ENCODE measurements at regions not wholly inside any gene's neighbourhood (a gene's known extent, or its start where the extent isn't known, plus 50 kb on each side); places are given as distances from the start of the nearest gene placed in this dataset.

- TF ChIP-seq CTCF (IDR thresholded peaks at IDR 0.05; ENCODE audit: low read depth, low read length) = no peak
- ChIA-PET POLR2A (interaction anchor here (0.7 kb wide), 1 partner anchor 331 kb away, joined by 3 read pairs; no protein-coding TSS in a partner anchor), CTCF (no interaction called here)
- no peak overlapping the region for H3K4me3 ChIP-seq (ENCODE audit: low read depth, low read length)
- no peaks in the 10 kb centered on the region for H3K27me3 ChIP-seq (ENCODE audit: control insufficient read depth, insufficient read depth, low read length)
- no peaks in the 10 kb centered on the region for H3K9me3 ChIP-seq (ENCODE audit: control insufficient read depth, insufficient read depth, low read length)
- H3K27ac ChIP-seq (ENCODE audit: low read depth, low read length) = no peak overlapping the region
- DNase-seq (ENCODE audit: low read depth, low spot score) = no peak
These were observed 540.1 kb upstream of the FZD8 start for GRCh38 chr10:36182179-36182566.

GRCh38 chr10:36181426-36182178 is 539.5 kb upstream of the FZD8 start:
- Histone ChIP-seq H3K4me3 (ENCODE audit: low read depth, low read length) (no peak overlapping the region), H3K27ac (ENCODE audit: low read depth, low read length) (no peak overlapping the region), H3K27me3 (ENCODE audit: control insufficient read depth, insufficient read depth, low read length) (no peaks in the 10 kb centered on the region), H3K9me3 (ENCODE audit: control insufficient read depth, insufficient read depth, low read length) (no peaks in the 10 kb centered on the region)
- ChIA-PET POLR2A (no interaction called here), CTCF (interaction anchor here (0.6 kb wide), 1 partner anchor 598 kb away, joined by 4 read pairs; no protein-coding TSS in a partner anchor)
- no peak for DNase-seq (ENCODE audit: low read depth, low spot score)
- TF ChIP-seq CTCF (IDR thresholded peaks at IDR 0.05; ENCODE audit: low read depth, low read length) = no peak

- no peak for DNase-seq (ENCODE audit: low read depth, low spot score)
- no peak for TF ChIP-seq CTCF (IDR thresholded peaks at IDR 0.05; ENCODE audit: low read depth, low read length)
- ChIA-PET CTCF (interaction anchor here (0.8 kb wide), 1 partner anchor 12 kb away, joined by 3 read pairs; no protein-coding TSS in a partner anchor), POLR2A (no interaction called here)
- H3K27me3 ChIP-seq (ENCODE audit: control insufficient read depth, insufficient read depth, low read length) = no peaks in the 10 kb centered on the region
- no peaks in the 10 kb centered on the region for H3K9me3 ChIP-seq (ENCODE audit: control insufficient read depth, insufficient read depth, low read length)
- H3K27ac ChIP-seq (ENCODE audit: low read depth, low read length) = no peak overlapping the region
- H3K4me3 ChIP-seq (ENCODE audit: low read depth, low read length) = no peak overlapping the region
These were observed 536.5 kb upstream of the FZD8 start for GRCh38 chr10:36178616-36179015.

- TF ChIP-seq CTCF (IDR thresholded peaks at IDR 0.05; ENCODE audit: low read depth, low read length) = no peak
- ChIA-PET CTCF (no interaction called here), POLR2A (no interaction called here)
- H3K4me3 ChIP-seq (ENCODE audit: low read depth, low read length) = no peak overlapping the region
- DNase-seq (ENCODE audit: low read depth, low spot score) = no peak
- no peak overlapping the region for H3K27ac ChIP-seq (ENCODE audit: low read depth, low read length)
- no peaks in the 10 kb centered on the region for H3K9me3 ChIP-seq (ENCODE audit: control insufficient read depth, insufficient read depth, low read length)
- H3K27me3 ChIP-seq (ENCODE audit: control insufficient read depth, insufficient read depth, low read length) = no peaks in the 10 kb centered on the region
These were observed 535.0 kb upstream of the FZD8 start for GRCh38 chr10:36177071-36177470.

- DNase-seq (ENCODE audit: low read depth, low spot score) = no peak
- H3K4me3 ChIP-seq (ENCODE audit: low read depth, low read length) = no peak overlapping the region
- POLR2A ChIA-PET = no interaction called here
- CTCF ChIA-PET = interaction anchor here (0.6 kb wide), 1 partner anchor 320 kb away, joined by 3 read pairs; no protein-coding TSS in a partner anchor
- no peak for TF ChIP-seq CTCF (IDR thresholded peaks at IDR 0.05; ENCODE audit: low read depth, low read length)
- no peaks in the 10 kb centered on the region for H3K27me3 ChIP-seq (ENCODE audit: control insufficient read depth, insufficient read depth, low read length)
- H3K9me3 ChIP-seq (ENCODE audit: control insufficient read depth, insufficient read depth, low read length) = no peaks in the 10 kb centered on the region
- H3K27ac ChIP-seq (ENCODE audit: low read depth, low read length) = no peak overlapping the region
These were observed 533.9 kb upstream of the FZD8 start for GRCh38 chr10:36175954-36176353.
